GM19239 (cell line): ENCODE measurements at regions not wholly inside any gene's neighbourhood (a gene's known extent, or its start where the extent isn't known, plus 50 kb on each side); places are given as distances from the start of the nearest gene placed in this dataset.
"Not testable (repeated sequence)": the region's sequence is repeated elsewhere in the genome, so short reads cannot be mapped to it uniquely, and the experiment has no call there.

Source experiments
- DNase-seq: peaks from one replicate; pipeline ENCODE4 v3.0.0; 2011; ENCODE audit warnings: low spot score; ENCODE audit not compliant: insufficient read length
- FAIRE-seq: peaks from 2 replicates; lab custom pipeline; 2011; peaks lifted over from hg19 to GRCh38; lab: Jason Lieb, UNC

- DNase-seq (no peak), FAIRE-seq (no peak)
Measured at GRCh38 chr3:106282943-106283342, 414.1 kb upstream of the CBLB start.

GRCh38 chr3:106288781-106289180 lies 420.0 kb upstream of the CBLB start:
- FAIRE-seq (no peak), DNase-seq (no peak)

- FAIRE-seq (peak; percentile 52), DNase-seq (no peak)
Measured at GRCh38 chr3:106290304-106290997, 421.6 kb upstream of the CBLB start.

- DNase-seq: no peak
Measured at GRCh38 chr3:106293161-106293560, 424.3 kb upstream of the CBLB start.

GRCh38 chr3:106294121-106294520 lies 425.3 kb upstream of the CBLB start:
- DNase-seq (no peak), FAIRE-seq (no peak)

More at GRCh38 chr3:106293161-106293560, 424.3 kb upstream of the CBLB start:
- FAIRE-seq: peak; percentile 4

DNA sequence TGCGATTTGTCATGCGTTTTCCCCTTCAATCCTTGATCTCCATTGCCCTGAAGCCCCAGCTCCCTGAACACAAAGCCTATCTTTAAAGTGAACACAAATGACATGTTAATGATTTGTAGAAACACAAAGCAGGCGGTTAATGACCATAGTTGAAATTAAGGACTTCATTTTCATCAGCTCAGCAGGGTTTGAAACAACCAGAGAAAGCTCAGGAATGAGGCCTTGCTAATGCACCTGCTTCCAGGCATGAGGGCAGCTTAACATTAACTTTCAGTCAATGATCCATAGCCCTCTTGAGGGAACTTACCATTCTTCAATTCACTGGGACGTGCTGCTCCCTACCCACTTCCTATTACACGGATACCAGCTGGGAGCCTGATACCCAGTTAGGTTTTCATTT lies 427.2 kb upstream of the CBLB start:
- no peak for DNase-seq
- peak; percentile 49 for FAIRE-seq

DNA sequence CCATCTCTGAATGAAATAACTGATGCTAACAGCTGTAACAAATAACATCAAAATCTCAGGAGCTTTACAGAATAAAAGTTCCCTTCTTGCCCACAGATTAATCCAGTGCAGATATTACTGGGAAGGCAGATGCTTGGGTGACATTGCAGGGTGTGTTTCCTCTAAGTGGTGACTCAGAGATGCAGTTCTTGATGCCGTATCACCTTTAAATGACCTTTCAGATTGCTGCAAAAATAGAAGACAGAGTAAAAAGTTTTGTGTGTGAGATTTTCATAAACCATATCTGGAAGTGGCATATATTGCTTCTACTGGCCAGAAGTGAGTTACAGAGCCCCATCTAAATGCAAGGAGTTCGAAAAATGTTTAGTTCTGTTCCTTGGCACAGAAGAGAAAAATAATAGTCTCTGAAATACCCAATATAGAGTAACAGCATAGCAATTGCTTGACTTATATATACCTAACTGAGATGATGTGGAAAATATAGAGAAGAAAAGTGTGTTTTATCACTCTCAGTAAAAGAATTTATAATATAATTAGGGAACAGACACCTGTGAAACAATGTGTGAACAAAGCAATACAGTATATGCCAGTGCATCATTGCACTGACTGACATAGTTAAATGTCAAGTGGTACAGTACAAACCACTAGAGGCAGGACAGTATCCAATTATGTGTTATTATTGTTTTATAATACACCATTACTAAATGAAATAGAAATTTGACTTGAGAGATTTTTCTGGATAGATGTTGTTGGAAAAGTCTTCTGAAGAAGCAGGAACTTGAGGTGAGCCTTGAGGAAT lies 430.7 kb upstream of the CBLB start:
- DNase-seq (peak; percentile 9), FAIRE-seq (peak; percentile 99)

DNA sequence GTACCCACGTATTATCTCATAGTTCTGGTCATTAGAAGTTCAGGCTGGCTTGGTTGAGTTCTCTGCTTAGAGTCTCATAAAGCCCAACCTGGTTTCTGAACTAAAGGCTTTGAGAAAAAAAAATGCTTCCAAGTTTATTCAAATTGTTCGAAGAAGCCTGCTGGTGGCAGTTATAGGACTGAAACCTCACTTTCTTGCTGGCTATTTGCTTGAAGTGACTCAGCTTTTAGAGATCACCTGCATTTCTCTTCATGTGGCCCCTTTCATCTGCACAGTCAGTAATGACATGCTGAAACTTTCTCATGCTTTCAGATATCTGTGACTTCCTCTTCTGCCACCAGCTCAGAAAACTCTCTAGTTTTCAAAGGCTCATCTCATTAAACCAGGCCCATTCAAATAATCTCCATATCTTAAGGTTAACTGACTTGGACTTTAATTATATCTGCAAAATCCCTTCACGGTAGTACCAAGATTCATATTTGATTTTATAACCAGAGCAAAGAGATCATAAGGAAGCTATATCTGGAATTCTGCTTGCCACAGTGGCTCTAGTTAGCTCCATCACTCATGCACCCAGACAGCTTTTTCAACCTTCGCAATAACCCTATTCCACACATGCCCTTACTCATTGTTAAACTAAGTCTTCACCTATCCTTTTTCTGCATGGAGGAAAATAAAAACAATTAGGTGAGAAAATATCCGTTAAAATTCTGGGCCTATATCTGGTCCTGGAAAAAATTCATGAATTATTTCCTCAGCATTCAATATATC lies 433.8 kb upstream of the CBLB start:
- FAIRE-seq: peak; percentile 99
- peak; percentile 27 for DNase-seq

GRCh38 chr3:106303766-106304165 lies 435.0 kb upstream of the CBLB start:
- FAIRE-seq (peak; percentile 79), DNase-seq (no peak)

GRCh38 chr3:106305127-106305526 lies 436.3 kb upstream of the CBLB start:
- DNase-seq (no peak), FAIRE-seq (peak; percentile 72)

- no peak for FAIRE-seq
Measured at GRCh38 chr3:106305882-106306435, 437.1 kb upstream of the CBLB start.

GRCh38 chr3:106309274-106309673 lies 440.5 kb upstream of the CBLB start:
- DNase-seq (no peak), FAIRE-seq (peak; percentile 45)

More at GRCh38 chr3:106305882-106306435, 437.1 kb upstream of the CBLB start:
- DNase-seq: no peak

DNA sequence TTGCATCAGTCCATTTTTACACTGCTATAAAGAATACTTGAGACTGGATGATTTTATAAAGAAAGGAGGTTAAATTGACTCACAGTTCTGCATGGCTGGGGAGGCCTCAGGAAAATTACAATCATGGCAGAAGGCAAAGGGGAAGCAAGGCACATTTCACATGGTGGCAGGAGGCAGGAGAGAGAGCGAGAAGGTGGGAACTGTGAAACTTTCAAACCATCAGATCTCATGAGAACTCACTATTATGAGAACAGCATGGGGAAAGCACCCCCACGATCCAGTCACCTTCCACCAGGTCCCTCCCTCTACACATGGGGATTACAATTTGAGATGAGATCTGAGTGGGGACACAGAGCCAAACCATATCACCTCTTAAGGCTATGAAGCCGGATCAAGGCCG lies 441.0 kb upstream of the CBLB start:
- DNase-seq: not testable (repeated sequence)
- peak; percentile 73 for FAIRE-seq

DNA sequence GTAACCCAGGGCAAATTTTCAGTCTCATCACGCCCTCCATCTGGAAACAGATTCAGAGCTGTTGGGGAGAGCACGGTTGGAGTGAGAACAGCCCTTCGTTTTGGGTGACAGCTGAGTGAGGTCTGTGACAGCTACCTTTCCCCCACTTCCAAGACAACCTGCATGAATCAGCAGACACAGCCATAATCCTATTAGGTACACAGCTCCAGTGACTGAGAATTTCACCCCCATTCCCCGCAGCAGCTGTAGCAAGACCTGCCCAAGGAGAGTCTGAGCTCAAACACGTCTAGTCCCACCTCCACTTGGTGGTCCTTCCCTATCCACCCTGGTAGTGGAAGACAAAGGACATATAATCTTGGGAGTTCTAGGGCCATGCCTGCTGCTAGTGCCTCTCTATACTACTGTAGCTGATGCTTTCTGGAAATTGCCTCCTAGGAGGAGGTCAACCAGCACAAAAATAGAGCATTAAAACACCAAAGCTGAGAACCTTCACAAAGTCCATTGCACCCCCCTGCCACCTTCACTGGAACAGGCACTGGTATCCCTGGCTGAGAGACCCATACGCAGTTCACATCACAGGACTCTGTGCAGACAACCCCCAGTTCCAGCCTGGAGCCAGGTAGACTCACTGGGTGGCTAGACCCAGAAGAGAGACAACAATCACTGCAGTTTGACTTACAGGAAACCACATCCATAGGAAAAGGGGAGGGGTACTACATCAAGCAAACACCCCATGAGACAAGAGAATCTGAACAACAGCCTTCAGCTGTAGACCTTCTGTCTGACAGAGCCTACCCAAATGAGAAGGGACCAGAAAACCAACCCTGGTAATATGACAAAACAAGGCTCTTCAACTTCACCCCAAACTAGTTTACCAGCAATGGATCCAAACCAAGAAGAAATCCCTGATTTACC lies 448.6 kb upstream of the CBLB start:
- DNase-seq (no peak), FAIRE-seq (no peak)

GRCh38 chr3:106321438-106321837 lies 452.6 kb upstream of the CBLB start:
- DNase-seq, FAIRE-seq: not testable (repeated sequence)

GRCh38 chr3:106323586-106323985 lies 454.8 kb upstream of the CBLB start:
- FAIRE-seq (no peak), DNase-seq (no peak)

GRCh38 chr3:106326941-106327695 lies 458.3 kb upstream of the CBLB start:
- DNase-seq: no peak
- FAIRE-seq: peak; percentile 66

GRCh38 chr3:106327696-106328025 lies 458.8 kb upstream of the CBLB start:
- DNase-seq (no peak), FAIRE-seq (no peak)

- FAIRE-seq (no peak), DNase-seq (no peak)
Measured at GRCh38 chr3:106328224-106328623, 459.4 kb upstream of the CBLB start.
